Kidney epithelial cell (primary cell): ENCODE measurements at regions not wholly inside any gene's neighbourhood (a gene's known extent, or its start where the extent isn't known, plus 50 kb on each side); places are given as distances from the start of the nearest gene placed in this dataset.

Experiments
- DNase-seq: peaks from one replicate; pipeline ENCODE4 v3.0.0-alpha.2; 2010; ENCODE audit warnings: low read depth
- H3K27me3 ChIP-seq: 2 replicates; pipeline ENCODE4 v1.6.0; 2011; ENCODE audit warnings: low read length; ENCODE audit not compliant: control insufficient read depth, insufficient read depth
- H3K36me3 ChIP-seq: 2 replicates; pipeline ENCODE4 v1.5.1; 2011; ENCODE audit warnings: low read length; ENCODE audit not compliant: control insufficient read depth, insufficient read depth
- H3K4me3 ChIP-seq: 2 replicates; pipeline ENCODE4 v1.5.1; 2011; ENCODE audit warnings: low read depth, mild to moderate bottlenecking, control low read depth, low read length
- TF ChIP-seq, protein P1 (sequence below): IDR thresholded peaks from 2 replicates; pipeline ENCODE4 v1.5.1; 2011; ENCODE audit warnings: mild to moderate bottlenecking, moderate library complexity, low read length, control low read depth, inconsistent platforms; ENCODE audit not compliant: insufficient read depth, poor library complexity, severe bottlenecking

DNA sequence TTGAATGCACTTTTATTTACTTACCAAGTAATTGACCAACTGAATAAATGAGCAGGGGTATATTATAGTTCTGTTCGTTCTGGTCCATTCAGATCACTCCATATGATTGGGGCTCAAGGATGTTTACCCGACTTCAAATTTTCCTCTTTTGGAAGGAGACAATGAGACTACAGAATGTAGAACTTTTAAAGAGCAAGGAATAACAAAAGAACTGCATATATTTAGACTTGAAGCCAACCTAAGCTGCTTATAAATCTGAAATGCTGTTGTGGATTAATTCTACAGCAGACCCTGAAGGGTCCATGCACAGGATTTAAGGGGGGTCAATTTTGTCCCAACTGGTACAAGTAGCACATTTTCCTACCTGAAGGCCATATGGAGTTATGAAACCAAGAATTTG lies 610.8 kb downstream of the RAB28 start:
- no peak for DNase-seq
- no peaks in the 10 kb centered on the region for H3K27me3 ChIP-seq
- no peak overlapping the region for H3K4me3 ChIP-seq
- TF ChIP-seq, protein P1, sequence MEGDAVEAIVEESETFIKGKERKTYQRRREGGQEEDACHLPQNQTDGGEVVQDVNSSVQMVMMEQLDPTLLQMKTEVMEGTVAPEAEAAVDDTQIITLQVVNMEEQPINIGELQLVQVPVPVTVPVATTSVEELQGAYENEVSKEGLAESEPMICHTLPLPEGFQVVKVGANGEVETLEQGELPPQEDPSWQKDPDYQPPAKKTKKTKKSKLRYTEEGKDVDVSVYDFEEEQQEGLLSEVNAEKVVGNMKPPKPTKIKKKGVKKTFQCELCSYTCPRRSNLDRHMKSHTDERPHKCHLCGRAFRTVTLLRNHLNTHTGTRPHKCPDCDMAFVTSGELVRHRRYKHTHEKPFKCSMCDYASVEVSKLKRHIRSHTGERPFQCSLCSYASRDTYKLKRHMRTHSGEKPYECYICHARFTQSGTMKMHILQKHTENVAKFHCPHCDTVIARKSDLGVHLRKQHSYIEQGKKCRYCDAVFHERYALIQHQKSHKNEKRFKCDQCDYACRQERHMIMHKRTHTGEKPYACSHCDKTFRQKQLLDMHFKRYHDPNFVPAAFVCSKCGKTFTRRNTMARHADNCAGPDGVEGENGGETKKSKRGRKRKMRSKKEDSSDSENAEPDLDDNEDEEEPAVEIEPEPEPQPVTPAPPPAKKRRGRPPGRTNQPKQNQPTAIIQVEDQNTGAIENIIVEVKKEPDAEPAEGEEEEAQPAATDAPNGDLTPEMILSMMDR, result no peak
- no peaks in the 10 kb centered on the region for H3K36me3 ChIP-seq

DNA sequence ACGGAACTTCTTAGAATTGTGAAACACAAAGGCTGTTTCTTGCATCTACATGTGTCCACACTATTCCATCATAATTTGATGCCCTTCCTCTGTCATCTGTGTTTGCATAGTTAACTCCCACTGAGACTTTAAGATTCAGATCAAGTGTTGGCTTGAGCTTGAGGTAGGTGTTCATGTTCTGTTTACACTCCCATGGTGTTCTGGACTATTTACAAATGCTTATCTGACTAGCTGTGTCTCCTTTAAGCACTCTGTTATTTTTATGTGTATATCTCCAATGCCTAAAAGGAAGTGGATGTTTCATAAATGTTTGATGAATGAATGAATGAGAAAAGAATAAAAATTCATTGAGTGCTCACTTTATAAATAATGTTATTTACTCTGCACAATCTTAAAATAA lies 622.7 kb downstream of the RAB28 start:
- no peak overlapping the region for H3K4me3 ChIP-seq
- no peaks in the 10 kb centered on the region for H3K27me3 ChIP-seq
- TF ChIP-seq, protein P1, result no peak
- H3K36me3 ChIP-seq, result no peaks in the 10 kb centered on the region
- no peak for DNase-seq

DNA sequence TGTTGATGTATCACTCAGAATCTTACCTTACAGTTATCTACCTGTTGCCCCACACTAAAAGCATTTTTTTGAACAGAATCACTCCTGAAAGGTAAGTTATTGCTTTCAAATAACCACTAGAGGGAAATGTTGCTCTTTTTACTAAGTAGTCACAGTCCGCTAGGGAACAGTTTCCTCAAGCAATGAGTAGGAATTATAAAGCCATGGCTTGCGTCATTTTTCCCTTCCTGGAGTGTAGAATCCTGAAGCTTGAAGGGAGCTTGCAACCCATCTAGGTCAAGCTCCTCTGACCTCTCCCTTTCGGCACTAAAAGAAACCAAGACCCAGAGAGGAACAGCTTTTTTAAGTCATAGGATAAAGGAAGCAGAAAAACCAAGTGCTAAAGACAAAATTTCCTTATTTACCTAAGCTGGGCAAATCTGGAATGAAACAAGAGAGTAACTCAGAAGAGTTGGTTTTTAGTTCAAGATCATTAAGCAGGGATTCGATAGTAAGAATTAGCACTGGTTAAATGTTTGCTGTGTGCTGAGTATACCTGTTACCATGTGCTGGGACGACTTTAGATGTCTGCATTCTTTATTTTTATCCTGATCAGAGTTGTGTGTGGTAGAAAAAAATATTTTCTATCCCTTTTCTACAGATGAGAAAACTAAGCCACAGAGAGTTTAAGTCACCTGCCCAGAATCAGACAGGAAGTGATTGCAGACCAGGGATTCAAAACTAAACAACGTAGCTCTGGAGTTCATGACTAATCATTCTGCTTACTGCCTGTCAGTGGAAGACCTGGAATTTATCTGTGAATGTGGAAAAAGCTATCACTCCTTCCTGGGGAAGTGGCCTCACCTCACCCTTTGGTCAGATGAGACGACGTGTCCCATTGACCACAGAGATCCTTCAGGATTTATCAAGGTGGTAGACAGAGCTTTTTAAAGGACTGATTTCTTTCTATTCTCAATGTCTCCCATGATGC lies 631.5 kb downstream of the RAB28 start:
- no peaks in the 10 kb centered on the region for H3K36me3 ChIP-seq
- TF ChIP-seq, protein P1, result peak; percentile 55
- peak; percentile 48 for DNase-seq
- no peak overlapping the region for H3K4me3 ChIP-seq
- H3K27me3 ChIP-seq, result peaks cover 4% of the 10 kb centered on the region

DNA sequence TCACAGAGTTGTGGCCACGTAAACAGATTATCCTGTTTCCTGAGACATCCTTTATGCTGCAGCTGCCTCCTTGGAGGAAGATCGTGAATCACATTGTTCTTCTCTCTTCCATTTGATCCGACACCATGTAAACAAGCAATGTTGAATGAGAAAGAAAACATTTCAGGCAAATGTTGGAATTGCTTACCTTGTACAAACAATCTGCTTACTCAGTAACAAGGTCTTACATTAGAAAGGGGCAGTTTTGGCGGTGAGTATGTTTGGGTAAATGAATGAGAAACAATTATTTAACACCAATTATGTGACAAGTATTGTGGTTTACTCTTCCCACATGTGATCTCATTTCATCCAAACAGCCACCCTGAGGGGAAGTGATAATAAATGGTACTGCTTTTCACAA lies 637.8 kb downstream of the RAB28 start:
- Histone ChIP-seq H3K27me3 (peaks cover 7% of the 10 kb centered on the region), H3K4me3 (no peak overlapping the region), H3K36me3 (no peaks in the 10 kb centered on the region)
- no peak for DNase-seq
- TF ChIP-seq, protein P1, result no peak

DNA sequence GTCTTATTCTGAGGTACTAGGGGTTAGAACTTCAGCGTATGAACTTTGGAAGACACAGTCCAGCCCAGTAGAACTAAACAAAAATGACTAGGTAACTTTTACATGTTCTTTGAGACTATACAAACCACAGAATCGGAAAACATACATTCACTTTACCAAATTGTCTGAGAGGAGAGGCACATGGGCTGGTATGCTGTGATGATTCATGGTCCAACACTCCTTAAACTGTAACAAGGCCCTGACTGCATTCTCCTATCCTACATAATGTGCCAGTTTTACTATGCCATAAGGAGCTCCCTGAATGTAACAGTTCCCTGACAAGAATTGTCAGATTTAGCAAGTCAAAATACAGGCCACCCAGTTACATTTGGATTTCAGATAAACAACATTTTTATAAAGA lies 640.0 kb downstream of the RAB28 start:
- Histone ChIP-seq H3K4me3 (no peak overlapping the region), H3K27me3 (peaks cover 7% of the 10 kb centered on the region), H3K36me3 (no peaks in the 10 kb centered on the region)
- TF ChIP-seq, protein P1, result no peak
- no peak for DNase-seq
